Hepatocyte (in vitro differentiated cells): ENCODE measurements at regions not wholly inside any gene's neighbourhood (a gene's known extent, or its start where the extent isn't known, plus 50 kb on each side); places are given as distances from the start of the nearest gene placed in this dataset.
A peak's percentile ranks its signal among the peaks of the same experiment; 100 is the strongest.
"Not testable (repeated sequence)": the region's sequence is repeated elsewhere in the genome, so short reads cannot be mapped to it uniquely, and the experiment has no call there.

Experiments
- DNase-seq: peaks from one replicate; pipeline ENCODE4 v3.0.0-alpha.2; 2016; ENCODE audit warnings: low spot score
- H2AFZ ChIP-seq: fragments of 200-600 bp; sonication (generic); 2 replicates; pipeline ENCODE4 v1.6.0; 2016; ENCODE audit warnings: antibody characterized with exemption, mild to moderate bottlenecking
- H3K27ac ChIP-seq: fragments of 200-600 bp; sonication (generic); 2 replicates; pipeline ENCODE4 v1.5.1; 2016; ENCODE audit warnings: mild to moderate bottlenecking
- H3K27me3 ChIP-seq: fragments of 200-600 bp; sonication (generic); 2 replicates; pipeline ENCODE4 v1.6.1; 2016
- H3K36me3 ChIP-seq: fragments of 200-600 bp; sonication (generic); replicated peaks from 2 replicates; pipeline ENCODE4 v1.5.1; 2016; ENCODE audit warnings: low read depth; ENCODE audit not compliant: insufficient read depth
- H3K4me1 ChIP-seq: fragments of 200-600 bp; sonication (generic); 2 replicates; pipeline ENCODE4 v1.5.1; 2016; ENCODE audit warnings: mild to moderate bottlenecking, moderate library complexity; ENCODE audit not compliant: insufficient read depth
- H3K4me2 ChIP-seq: fragments of 200-600 bp; sonication (generic); 2 replicates; pipeline ENCODE4 v1.6.0; 2016
- H3K4me3 ChIP-seq: fragments of 200-600 bp; sonication (generic); 2 replicates; pipeline ENCODE4 v1.5.1; 2016; ENCODE audit warnings: mild to moderate bottlenecking
- H3K79me2 ChIP-seq: fragments of 200-600 bp; sonication (generic); 2 replicates; pipeline ENCODE4 v1.6.0; 2017; ENCODE audit warnings: mild to moderate bottlenecking
- H3K9me2 ChIP-seq: fragments of 200-600 bp; sonication (generic); replicated peaks from 2 replicates; pipeline ENCODE4 v1.6.0; 2017; ENCODE audit warnings: mild to moderate bottlenecking; ENCODE audit not compliant: insufficient read depth
- H3K9me3 ChIP-seq: fragments of 200-600 bp; sonication (generic); 2 replicates; pipeline ENCODE4 v1.5.1; 2016; ENCODE audit warnings: low read depth, mild to moderate bottlenecking
- H4K20me1 ChIP-seq: fragments of 200-600 bp; sonication (generic); 2 replicates; pipeline ENCODE4 v1.6.0; 2016; ENCODE audit warnings: mild to moderate bottlenecking; ENCODE audit not compliant: insufficient read depth, poor library complexity, severe bottlenecking
- EZH2 ChIP-seq: fragments of 200-600 bp; sonication (generic); IDR thresholded peaks from 2 replicates; pipeline ENCODE4 v1.6.1; 2016; ENCODE audit warnings: antibody characterized with exemption, mild to moderate bottlenecking, borderline replicate concordance
- EZH2phosphoT487 ChIP-seq: fragments of 200-600 bp; sonication (generic); IDR thresholded peaks from one replicate; pipeline ENCODE4 v1.6.1; 2018; ENCODE audit warnings: antibody characterized with exemption, mild to moderate bottlenecking, low read depth, moderate library complexity; ENCODE audit not compliant: unreplicated experiment, severe bottlenecking
- WGBS: methylation state at CpG from one replicate; pipeline ENCODE4 v1.1.6; 2016; ENCODE audit warnings: low lambda C conversion rate; ENCODE audit errors: missing lambda C conversion rate; 5-methylcytosine and 5-hydroxymethylcytosine counted together
- TF ChIP-seq, protein P1 (sequence below): fragments of 200-600 bp; sonication (generic); IDR thresholded peaks from 2 replicates; pipeline ENCODE4 v1.5.1; 2016; ENCODE audit warnings: antibody characterized with exemption, mild to moderate bottlenecking; ENCODE audit not compliant: poor library complexity

DNA sequence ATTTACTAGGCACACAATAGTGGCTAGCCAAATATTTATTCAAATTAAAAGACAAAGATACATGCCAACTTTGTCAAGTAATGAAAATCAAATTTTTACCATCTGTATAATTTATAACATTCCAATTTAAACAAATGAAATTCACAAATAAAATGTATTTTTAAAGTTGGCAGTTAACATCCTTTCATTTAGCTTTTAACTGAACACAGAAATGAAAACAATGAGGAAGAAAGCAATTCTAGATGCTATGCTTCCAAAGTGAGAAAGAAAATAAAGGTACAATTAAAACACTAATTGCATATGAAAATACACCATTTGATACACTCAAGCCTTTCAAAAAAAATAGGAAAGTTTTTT, 123.1 kb downstream of the MPP7 start:
- H3K4me3 ChIP-seq, result no peak overlapping the region
- no peak for DNase-seq
- no peaks in the 10 kb centered on the region for H3K9me3 ChIP-seq
- no peaks in the 10 kb centered on the region for H4K20me1 ChIP-seq
- H2AFZ ChIP-seq, result no peak overlapping the region
- H3K27ac ChIP-seq, result no peak overlapping the region
- no peaks in the 10 kb centered on the region for H3K9me2 ChIP-seq
- no peaks in the 10 kb centered on the region for H3K79me2 ChIP-seq
- no peak overlapping the region for H3K4me2 ChIP-seq
- no peaks in the 10 kb centered on the region for H3K4me1 ChIP-seq
- TF ChIP-seq EZH2phosphoT487 (no peak), EZH2 (no peak)
- TF ChIP-seq, protein P1, sequence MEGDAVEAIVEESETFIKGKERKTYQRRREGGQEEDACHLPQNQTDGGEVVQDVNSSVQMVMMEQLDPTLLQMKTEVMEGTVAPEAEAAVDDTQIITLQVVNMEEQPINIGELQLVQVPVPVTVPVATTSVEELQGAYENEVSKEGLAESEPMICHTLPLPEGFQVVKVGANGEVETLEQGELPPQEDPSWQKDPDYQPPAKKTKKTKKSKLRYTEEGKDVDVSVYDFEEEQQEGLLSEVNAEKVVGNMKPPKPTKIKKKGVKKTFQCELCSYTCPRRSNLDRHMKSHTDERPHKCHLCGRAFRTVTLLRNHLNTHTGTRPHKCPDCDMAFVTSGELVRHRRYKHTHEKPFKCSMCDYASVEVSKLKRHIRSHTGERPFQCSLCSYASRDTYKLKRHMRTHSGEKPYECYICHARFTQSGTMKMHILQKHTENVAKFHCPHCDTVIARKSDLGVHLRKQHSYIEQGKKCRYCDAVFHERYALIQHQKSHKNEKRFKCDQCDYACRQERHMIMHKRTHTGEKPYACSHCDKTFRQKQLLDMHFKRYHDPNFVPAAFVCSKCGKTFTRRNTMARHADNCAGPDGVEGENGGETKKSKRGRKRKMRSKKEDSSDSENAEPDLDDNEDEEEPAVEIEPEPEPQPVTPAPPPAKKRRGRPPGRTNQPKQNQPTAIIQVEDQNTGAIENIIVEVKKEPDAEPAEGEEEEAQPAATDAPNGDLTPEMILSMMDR, result no peak
- no peaks in the 10 kb centered on the region for H3K27me3 ChIP-seq
- H3K36me3 ChIP-seq, result no peaks in the 10 kb centered on the region

DNA sequence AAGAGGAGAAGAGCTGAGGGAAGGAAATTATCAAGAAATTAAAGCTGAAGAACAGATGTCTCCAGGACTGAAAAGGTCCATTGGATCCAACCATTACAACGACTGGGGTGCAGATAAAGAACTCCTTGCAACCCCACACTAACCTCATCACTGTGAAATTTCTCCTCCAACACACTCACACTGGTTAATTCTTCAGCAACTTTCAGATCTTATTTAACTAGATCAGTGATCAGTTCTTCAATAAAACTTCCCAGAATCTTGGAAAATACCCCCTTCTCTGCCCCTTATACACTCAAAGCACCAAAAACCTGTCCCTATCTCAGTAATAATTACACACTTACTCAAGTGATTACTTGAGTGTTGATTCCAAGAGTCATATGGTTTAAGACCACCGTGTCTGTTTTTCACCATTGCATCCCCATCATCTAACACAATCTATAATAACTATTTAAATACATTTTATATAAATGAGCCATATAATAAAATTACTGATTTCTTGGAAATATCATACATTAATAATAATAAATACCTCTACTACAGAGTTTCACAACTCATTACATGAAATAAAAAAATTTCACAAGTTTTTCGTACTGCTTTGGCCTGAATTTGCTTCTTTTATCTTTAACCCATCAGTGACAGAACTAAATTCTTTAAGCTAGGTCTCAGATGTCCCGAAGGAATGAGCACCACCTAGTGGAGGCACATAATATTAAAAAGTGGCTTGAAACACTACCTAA, 123.7 kb downstream of the MPP7 start:
- TF ChIP-seq EZH2phosphoT487, result no peak
- TF ChIP-seq, protein P1, result peak; percentile 83
- Histone ChIP-seq H3K36me3 (no peaks in the 10 kb centered on the region), H3K27ac (no peak overlapping the region), H3K9me3 (no peaks in the 10 kb centered on the region), H3K27me3 (no peaks in the 10 kb centered on the region), H3K79me2 (no peaks in the 10 kb centered on the region), H2AFZ (no peak overlapping the region), H4K20me1 (no peaks in the 10 kb centered on the region), H3K4me1 (no peaks in the 10 kb centered on the region), H3K4me3 (no peak overlapping the region), H3K4me2 (no peak overlapping the region), H3K9me2 (no peaks in the 10 kb centered on the region)
- peak; percentile 60 for DNase-seq
- WGBS, result 24% methylated on average over 4 of the region's 4 CpGs

DNA sequence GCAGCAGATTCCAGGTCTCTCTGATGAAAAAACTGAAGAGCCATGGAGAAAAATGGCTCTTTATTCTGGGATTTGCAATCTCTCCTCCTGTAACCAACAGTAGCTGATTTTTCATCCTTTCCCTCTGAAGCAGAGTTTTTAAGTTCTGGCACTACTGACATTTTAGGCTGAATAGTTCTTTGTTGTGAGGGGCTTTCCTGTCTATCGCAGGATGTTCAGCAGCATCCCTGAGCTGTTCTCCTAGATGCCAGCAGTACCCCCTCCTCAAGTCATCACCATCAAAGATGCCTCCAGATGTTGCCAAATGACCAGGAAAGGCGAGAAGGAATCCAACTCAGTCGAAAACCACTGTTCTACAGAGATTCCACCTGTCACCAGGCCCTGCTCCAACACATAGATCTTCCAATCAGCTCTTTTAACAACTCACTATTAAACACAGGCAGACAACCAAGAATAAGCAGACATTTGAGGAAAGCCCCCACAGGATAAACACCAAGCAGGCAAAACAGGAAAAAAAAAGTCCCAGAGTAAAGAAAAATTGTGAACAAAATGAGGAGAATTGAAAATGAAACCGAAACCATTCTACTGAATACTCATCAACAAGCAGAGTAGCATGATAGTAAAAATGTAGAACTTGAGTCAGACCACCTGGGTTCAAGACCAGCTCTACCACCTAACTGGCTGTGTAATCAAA, 124.8 kb downstream of the MPP7 start:
- TF ChIP-seq EZH2 (no peak), EZH2phosphoT487 (no peak)
- TF ChIP-seq, protein P1, result no peak
- Histone ChIP-seq H3K36me3 (no peaks in the 10 kb centered on the region), H2AFZ (no peak overlapping the region), H4K20me1 (no peaks in the 10 kb centered on the region), H3K4me3 (no peak overlapping the region), H3K4me1 (no peaks in the 10 kb centered on the region), H3K27ac (no peak overlapping the region), H3K79me2 (no peaks in the 10 kb centered on the region), H3K27me3 (no peaks in the 10 kb centered on the region), H3K9me3 (no peaks in the 10 kb centered on the region), H3K9me2 (no peaks in the 10 kb centered on the region), H3K4me2 (peak overlapping the region; percentile 48)
- 92% methylated on average over 4 of the region's 4 CpGs for WGBS
- DNase-seq, result no peak

DNA sequence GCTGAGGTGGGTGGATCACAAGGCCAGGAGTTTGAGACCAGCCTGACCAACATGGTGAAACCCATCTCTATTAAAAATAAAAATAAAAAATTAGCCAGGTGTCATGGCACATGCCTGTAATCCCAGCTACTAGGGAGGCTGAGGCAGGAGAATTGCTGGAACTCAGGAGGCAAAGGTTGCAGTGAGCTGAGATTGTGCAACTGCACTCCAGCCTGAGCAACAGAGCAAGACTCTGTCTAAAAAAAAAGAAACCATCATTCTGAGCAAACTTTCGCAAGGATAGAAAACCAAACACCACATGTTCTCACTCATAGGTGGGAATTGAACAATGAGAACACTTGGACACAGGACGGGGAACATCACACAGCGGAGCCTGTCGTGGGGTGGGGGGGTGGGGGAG, 126.4 kb downstream of the MPP7 start:
- 90% methylated on average over 4 of the region's 4 CpGs for WGBS

More for the DNA sequence above, 126.4 kb downstream of the MPP7 start:
- H3K79me2 ChIP-seq, H3K27ac ChIP-seq, DNase-seq, H3K27me3 ChIP-seq, H3K4me2 ChIP-seq, H3K4me1 ChIP-seq, H3K4me3 ChIP-seq, H3K9me2 ChIP-seq, H2AFZ ChIP-seq, H3K9me3 ChIP-seq, H4K20me1 ChIP-seq, H3K36me3 ChIP-seq: not testable (repeated sequence)
